Liver (tissue), 8 donors: ENCODE measurements at regions not wholly inside any gene's neighbourhood (a gene's known extent, or its start where the extent isn't known, plus 50 kb on each side); places are given as distances from the start of the nearest gene placed in this dataset.
"Not testable (repeated sequence)": the region's sequence is repeated elsewhere in the genome, so short reads cannot be mapped to it uniquely, and the experiment has no call there.

ENCODE experiments used
- DNase-seq: peaks from one replicate; pipeline ENCODE4 v3.0.0-alpha.2; 2017; ENCODE audit warnings: low spot score
- H3K27ac ChIP-seq, 2 donors: one replicate each; pipeline ENCODE4 v1.7.0; 2013; ENCODE audit warnings: inconsistent platforms in 2 of 2, low read length in 2 of 2, control low read depth in 1 of 2, low read depth in 1 of 2, mild to moderate bottlenecking in 1 of 2
- H3K27me3 ChIP-seq, 4 donors: one replicate each; pipeline versions ENCODE4 v1.6.1 to v1.7.0; 2013; ENCODE audit warnings: low read length in 3 of 4, inconsistent platforms in 1 of 4, mild to moderate bottlenecking in 1 of 4, moderate library complexity in 1 of 4; ENCODE audit not compliant: control insufficient read depth in 4 of 4, insufficient read depth in 4 of 4
- H3K36me3 ChIP-seq, 4 donors: one replicate each; pipeline versions ENCODE4 v1.6.1 to v1.7.0; 2013; ENCODE audit warnings: low read length in 3 of 4, mild to moderate bottlenecking in 3 of 4, low read depth in 1 of 4, moderate library complexity in 1 of 4; ENCODE audit not compliant: control insufficient read depth in 4 of 4, insufficient read depth in 3 of 4
- H3K4me1 ChIP-seq, 4 donors: one replicate each; pipeline versions ENCODE4 v1.6.1 to v1.7.0; 2013; ENCODE audit warnings: low read length in 3 of 4, mild to moderate bottlenecking in 3 of 4, moderate library complexity in 1 of 4; ENCODE audit not compliant: control insufficient read depth in 4 of 4, insufficient read depth in 4 of 4
- H3K4me3 ChIP-seq, 3 donors: one replicate each; pipeline versions ENCODE4 v1.6.1 to v1.7.0; 2013; ENCODE audit warnings: low read length in 3 of 3, control low read depth in 1 of 3, low read depth in 1 of 3, mild to moderate bottlenecking in 1 of 3
- H3K9ac ChIP-seq, 2 donors: one replicate each; pipeline ENCODE4 v1.7.0; 2013; ENCODE audit warnings: low read length in 2 of 2, mild to moderate bottlenecking in 2 of 2, moderate library complexity in 2 of 2, control low read depth in 1 of 2, low read depth in 1 of 2
- H3K9me3 ChIP-seq, 4 donors: one replicate each; pipeline versions ENCODE4 v1.6.1 to v1.7.0; 2013; ENCODE audit warnings: low read length in 3 of 4; ENCODE audit not compliant: control insufficient read depth in 4 of 4
- FOXA1 ChIP-seq: IDR thresholded peaks from 2 replicates; pipeline ENCODE4 v1.6.1; 2016; ENCODE audit warnings: antibody characterized with exemption
- HNF4G ChIP-seq: IDR thresholded peaks from 2 replicates; pipeline ENCODE4 v1.6.1; 2016; ENCODE audit warnings: antibody characterized with exemption
- NR2F2 ChIP-seq: IDR thresholded peaks from 2 replicates; pipeline ENCODE4 v1.6.1; 2016; ENCODE audit warnings: antibody characterized with exemption
- RAD21 ChIP-seq, 2 donors: IDR thresholded peaks; 2 replicates each; pipeline ENCODE4 v1.6.1; 2016; ENCODE audit warnings: antibody characterized with exemption in 2 of 2, mild to moderate bottlenecking in 2 of 2
- YY1 ChIP-seq: IDR thresholded peaks from 2 replicates; pipeline ENCODE4 v1.6.1; 2016; ENCODE audit warnings: antibody characterized with exemption, mild to moderate bottlenecking
- WGBS: extraction: QIAGEN DNeasy Blood & Tissue Kit; methylation state at CpG from one replicate; pipeline ENCODE4 v1.1.7; 2013; 5-methylcytosine and 5-hydroxymethylcytosine counted together
- TF ChIP-seq, protein P1 (sequence below): IDR thresholded peaks from 2 replicates; pipeline ENCODE4 v1.6.1; 2016; ENCODE audit warnings: antibody characterized with exemption, mild to moderate bottlenecking
- TF ChIP-seq, protein P2 (sequence below): fragments of 150-350 bp; IDR thresholded peaks from 2 replicates; pipeline ENCODE4 v1.5.1; 2017; ENCODE audit warnings: improper control_type of control experiment, low read depth, low read length; ENCODE audit not compliant: missing input control
- TF ChIP-seq, protein P3 (sequence below): IDR thresholded peaks from 2 replicates; pipeline ENCODE4 v1.6.1; 2016; ENCODE audit warnings: antibody characterized with exemption
- donor health status: healthy.
- donor health status: healthy.
- donor health status: healthy.
- donor health status: healthy.
- donor health status: healthy.

DNA sequence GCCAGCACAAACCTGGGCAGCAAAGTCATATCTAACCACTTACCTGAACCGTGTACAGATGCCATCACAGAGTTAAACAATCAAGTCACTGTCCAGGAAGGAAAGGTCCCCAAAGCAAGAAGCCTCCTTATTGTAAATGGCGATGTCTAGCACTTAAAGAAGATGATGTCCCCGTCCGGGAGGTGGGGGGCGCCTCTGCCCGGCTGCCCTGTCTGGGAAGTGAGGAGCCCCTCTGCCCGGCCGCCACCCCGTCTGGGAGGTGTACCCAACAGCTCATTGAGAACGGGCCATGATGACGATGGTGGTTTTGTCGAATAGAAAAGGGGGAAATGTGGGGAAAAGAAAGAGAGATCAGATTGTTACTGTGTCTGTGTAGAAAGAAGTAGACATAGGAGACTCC lies 231.9 kb downstream of the SLITRK2 start:
- not testable (repeated sequence) for H3K4me3 ChIP-seq, H3K36me3 ChIP-seq, DNase-seq, H3K27me3 ChIP-seq, H3K9ac ChIP-seq, H3K4me1 ChIP-seq, H3K27ac ChIP-seq, H3K9me3 ChIP-seq
- 93% methylated on average over 9 of the region's 12 CpGs for WGBS

DNA sequence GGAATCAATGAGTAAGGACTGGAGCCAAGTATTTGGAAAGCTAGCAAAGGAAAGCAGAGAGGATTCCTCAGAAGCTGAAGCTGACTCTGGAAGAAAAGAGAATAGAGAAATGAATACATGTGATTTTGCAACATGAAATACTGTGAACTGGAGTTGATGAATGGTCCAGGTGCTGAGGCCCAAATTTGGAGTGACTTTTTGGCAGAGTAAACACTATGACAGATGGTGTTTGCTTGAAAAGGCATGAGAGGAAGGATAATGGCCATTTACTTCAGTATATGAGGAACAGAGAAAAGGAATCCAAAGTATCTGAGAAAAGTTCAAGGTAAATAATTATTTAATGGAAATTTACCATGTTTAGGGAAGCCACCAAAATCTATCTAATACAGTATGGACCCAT lies 236.7 kb downstream of the SLITRK2 start:
- no peaks in the 10 kb centered on the region for H3K9me3 ChIP-seq
- H3K36me3 ChIP-seq: no peaks in the 10 kb centered on the region
- no peak overlapping the region for H3K27ac ChIP-seq
- no peak for DNase-seq
- no peak overlapping the region for H3K4me3 ChIP-seq
- no peak overlapping the region for H3K9ac ChIP-seq
- no peaks in the 10 kb centered on the region for H3K27me3 ChIP-seq
- H3K4me1 ChIP-seq: no peaks in the 10 kb centered on the region
- TF ChIP-seq YY1: no peak

DNA sequence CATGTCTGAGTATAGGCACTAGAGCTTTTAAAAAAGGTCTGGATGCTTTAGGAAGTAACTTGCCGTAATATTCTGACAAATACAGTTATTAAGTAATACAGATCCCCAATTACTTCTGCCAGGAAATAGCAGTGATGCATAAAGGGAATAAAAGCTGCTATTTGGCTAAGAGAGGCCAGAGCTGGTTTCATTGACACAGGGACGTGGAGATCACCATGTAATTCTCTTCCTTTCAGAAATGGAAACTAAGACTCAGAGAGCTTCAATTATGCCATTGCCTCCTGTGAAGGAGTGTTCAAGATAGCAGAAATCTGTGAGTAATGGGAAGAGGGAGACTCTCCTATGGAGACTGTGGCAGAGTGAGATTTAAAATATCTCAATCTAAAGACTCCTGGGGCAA lies 238.1 kb downstream of the SLITRK2 start:
- WGBS: 56% methylated on average over 2 of the region's 2 CpGs
- TF ChIP-seq RAD21 (IDR thresholded peaks at IDR 0.05): no peak
- TF ChIP-seq, protein P1, sequence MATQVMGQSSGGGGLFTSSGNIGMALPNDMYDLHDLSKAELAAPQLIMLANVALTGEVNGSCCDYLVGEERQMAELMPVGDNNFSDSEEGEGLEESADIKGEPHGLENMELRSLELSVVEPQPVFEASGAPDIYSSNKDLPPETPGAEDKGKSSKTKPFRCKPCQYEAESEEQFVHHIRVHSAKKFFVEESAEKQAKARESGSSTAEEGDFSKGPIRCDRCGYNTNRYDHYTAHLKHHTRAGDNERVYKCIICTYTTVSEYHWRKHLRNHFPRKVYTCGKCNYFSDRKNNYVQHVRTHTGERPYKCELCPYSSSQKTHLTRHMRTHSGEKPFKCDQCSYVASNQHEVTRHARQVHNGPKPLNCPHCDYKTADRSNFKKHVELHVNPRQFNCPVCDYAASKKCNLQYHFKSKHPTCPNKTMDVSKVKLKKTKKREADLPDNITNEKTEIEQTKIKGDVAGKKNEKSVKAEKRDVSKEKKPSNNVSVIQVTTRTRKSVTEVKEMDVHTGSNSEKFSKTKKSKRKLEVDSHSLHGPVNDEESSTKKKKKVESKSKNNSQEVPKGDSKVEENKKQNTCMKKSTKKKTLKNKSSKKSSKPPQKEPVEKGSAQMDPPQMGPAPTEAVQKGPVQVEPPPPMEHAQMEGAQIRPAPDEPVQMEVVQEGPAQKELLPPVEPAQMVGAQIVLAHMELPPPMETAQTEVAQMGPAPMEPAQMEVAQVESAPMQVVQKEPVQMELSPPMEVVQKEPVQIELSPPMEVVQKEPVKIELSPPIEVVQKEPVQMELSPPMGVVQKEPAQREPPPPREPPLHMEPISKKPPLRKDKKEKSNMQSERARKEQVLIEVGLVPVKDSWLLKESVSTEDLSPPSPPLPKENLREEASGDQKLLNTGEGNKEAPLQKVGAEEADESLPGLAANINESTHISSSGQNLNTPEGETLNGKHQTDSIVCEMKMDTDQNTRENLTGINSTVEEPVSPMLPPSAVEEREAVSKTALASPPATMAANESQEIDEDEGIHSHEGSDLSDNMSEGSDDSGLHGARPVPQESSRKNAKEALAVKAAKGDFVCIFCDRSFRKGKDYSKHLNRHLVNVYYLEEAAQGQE: no peak
- TF ChIP-seq NR2F2: no peak
- no peak for TF ChIP-seq HNF4G
- TF ChIP-seq, protein P2, sequence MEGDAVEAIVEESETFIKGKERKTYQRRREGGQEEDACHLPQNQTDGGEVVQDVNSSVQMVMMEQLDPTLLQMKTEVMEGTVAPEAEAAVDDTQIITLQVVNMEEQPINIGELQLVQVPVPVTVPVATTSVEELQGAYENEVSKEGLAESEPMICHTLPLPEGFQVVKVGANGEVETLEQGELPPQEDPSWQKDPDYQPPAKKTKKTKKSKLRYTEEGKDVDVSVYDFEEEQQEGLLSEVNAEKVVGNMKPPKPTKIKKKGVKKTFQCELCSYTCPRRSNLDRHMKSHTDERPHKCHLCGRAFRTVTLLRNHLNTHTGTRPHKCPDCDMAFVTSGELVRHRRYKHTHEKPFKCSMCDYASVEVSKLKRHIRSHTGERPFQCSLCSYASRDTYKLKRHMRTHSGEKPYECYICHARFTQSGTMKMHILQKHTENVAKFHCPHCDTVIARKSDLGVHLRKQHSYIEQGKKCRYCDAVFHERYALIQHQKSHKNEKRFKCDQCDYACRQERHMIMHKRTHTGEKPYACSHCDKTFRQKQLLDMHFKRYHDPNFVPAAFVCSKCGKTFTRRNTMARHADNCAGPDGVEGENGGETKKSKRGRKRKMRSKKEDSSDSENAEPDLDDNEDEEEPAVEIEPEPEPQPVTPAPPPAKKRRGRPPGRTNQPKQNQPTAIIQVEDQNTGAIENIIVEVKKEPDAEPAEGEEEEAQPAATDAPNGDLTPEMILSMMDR: no peak
- TF ChIP-seq FOXA1: no peak
- TF ChIP-seq, protein P3, sequence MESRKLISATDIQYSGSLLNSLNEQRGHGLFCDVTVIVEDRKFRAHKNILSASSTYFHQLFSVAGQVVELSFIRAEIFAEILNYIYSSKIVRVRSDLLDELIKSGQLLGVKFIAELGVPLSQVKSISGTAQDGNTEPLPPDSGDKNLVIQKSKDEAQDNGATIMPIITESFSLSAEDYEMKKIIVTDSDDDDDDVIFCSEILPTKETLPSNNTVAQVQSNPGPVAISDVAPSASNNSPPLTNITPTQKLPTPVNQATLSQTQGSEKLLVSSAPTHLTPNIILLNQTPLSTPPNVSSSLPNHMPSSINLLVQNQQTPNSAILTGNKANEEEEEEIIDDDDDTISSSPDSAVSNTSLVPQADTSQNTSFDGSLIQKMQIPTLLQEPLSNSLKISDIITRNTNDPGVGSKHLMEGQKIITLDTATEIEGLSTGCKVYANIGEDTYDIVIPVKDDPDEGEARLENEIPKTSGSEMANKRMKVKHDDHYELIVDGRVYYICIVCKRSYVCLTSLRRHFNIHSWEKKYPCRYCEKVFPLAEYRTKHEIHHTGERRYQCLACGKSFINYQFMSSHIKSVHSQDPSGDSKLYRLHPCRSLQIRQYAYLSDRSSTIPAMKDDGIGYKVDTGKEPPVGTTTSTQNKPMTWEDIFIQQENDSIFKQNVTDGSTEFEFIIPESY: no peak
- H3K27me3 ChIP-seq: no peaks in the 10 kb centered on the region

More for the DNA sequence above, 238.1 kb downstream of the SLITRK2 start:
- Histone ChIP-seq H3K4me3 (no peak overlapping the region), H3K27ac (no peak overlapping the region), H3K9me3 (no peaks in the 10 kb centered on the region), H3K36me3 (no peaks in the 10 kb centered on the region), H3K4me1 (no peaks in the 10 kb centered on the region), H3K9ac (no peak overlapping the region)
- DNase-seq: no peak
